SK-N-SH treated with all-trans-retinoic acid at 6 μM for 48 hours (cell line): ENCODE measurements at regions not wholly inside any gene's neighbourhood (a gene's known extent, or its start where the extent isn't known, plus 50 kb on each side); places are given as distances from the start of the nearest gene placed in this dataset.

Experiments
- ATAC-seq: fragments of 200-7000 bp; cut with Tn5 transposase; 3 replicates; pipeline ENCODE4 v1.9.1; 2020; ENCODE audit warnings: mild to moderate bottlenecking, moderate library complexity
- ARNTL ChIP-seq: fragments of 450-650 bp; formaldehyde crosslinking; IDR thresholded peaks from 2 replicates; pipeline ENCODE4 v1.5.0; 2020; ENCODE audit warnings: low read depth, mild to moderate bottlenecking, moderate library complexity, borderline replicate concordance
- CREB5 ChIP-seq: fragments of 250-450 bp; sonication (Bioruptor Pico); IDR thresholded peaks from 2 replicates; pipeline ENCODE4 v1.5.1; 2020; ENCODE audit warnings: low read depth, mild to moderate bottlenecking, moderate library complexity
- CSDC2 ChIP-seq: fragments of 250-450 bp; sonication (Bioruptor Pico); IDR thresholded peaks from 2 replicates; pipeline ENCODE4 v1.5.0; 2020; ENCODE audit warnings: mild to moderate bottlenecking, moderate library complexity
- GLIS3 ChIP-seq: fragments of 250-450 bp; sonication (Bioruptor Pico); IDR thresholded peaks from 2 replicates; pipeline ENCODE4 v1.5.0; 2020; ENCODE audit warnings: mild to moderate bottlenecking, moderate library complexity
- ISL1 ChIP-seq: fragments of 250-450 bp; sonication (Bioruptor Pico); IDR thresholded peaks from 2 replicates; pipeline ENCODE4 v2.1.2; 2022; ENCODE audit warnings: mild to moderate bottlenecking, moderate library complexity
- PATZ1 ChIP-seq: fragments of 250-450 bp; sonication (Bioruptor Pico); IDR thresholded peaks from 2 replicates; pipeline ENCODE4 v1.8.0; 2020; ENCODE audit warnings: mild to moderate bottlenecking, moderate library complexity, borderline replicate concordance
- PPARA ChIP-seq: fragments of 250-450 bp; sonication (Bioruptor Pico); IDR thresholded peaks from 2 replicates; pipeline ENCODE4 v1.5.0; 2020; ENCODE audit warnings: mild to moderate bottlenecking, borderline replicate concordance
- RARB ChIP-seq: fragments of 250-450 bp; sonication (Bioruptor Pico); IDR thresholded peaks from 2 replicates; pipeline ENCODE4 v1.8.0; 2021; ENCODE audit warnings: mild to moderate bottlenecking, moderate library complexity
- SNAI2 ChIP-seq: fragments of 250-450 bp; sonication (Bioruptor Pico); IDR thresholded peaks from 2 replicates; pipeline ENCODE4 v1.5.0; 2020; ENCODE audit warnings: mild to moderate bottlenecking, moderate library complexity
- TCF4 ChIP-seq: fragments of 250-450 bp; sonication (Bioruptor Pico); IDR thresholded peaks from 2 replicates; pipeline ENCODE4 v1.8.0; 2021; ENCODE audit warnings: mild to moderate bottlenecking, moderate library complexity, borderline replicate concordance
- TSHZ2 ChIP-seq: fragments of 250-450 bp; sonication (Bioruptor Pico); IDR thresholded peaks from 2 replicates; pipeline ENCODE4 v1.5.0; 2020; ENCODE audit warnings: mild to moderate bottlenecking, moderate library complexity
- ZC3H10 ChIP-seq: fragments of 250-450 bp; sonication (Bioruptor Pico); IDR thresholded peaks from 2 replicates; pipeline ENCODE4 v1.5.1; 2021; ENCODE audit warnings: mild to moderate bottlenecking, moderate library complexity
- ZFP30 ChIP-seq: fragments of 450-650 bp; formaldehyde crosslinking; IDR thresholded peaks from 2 replicates; pipeline ENCODE4 v1.5.0; 2022; ENCODE audit warnings: mild to moderate bottlenecking, moderate library complexity
- ZNF565 ChIP-seq: fragments of 450-650 bp; formaldehyde crosslinking; conservative IDR thresholded peaks from 2 replicates; pipeline ENCODE4 v1.5.0; 2020; ENCODE audit warnings: low read depth, mild to moderate bottlenecking, moderate library complexity
- ZNF8 ChIP-seq: fragments of 450-650 bp; formaldehyde crosslinking; IDR thresholded peaks from 2 replicates; pipeline ENCODE4 v1.5.0; 2020; ENCODE audit warnings: mild to moderate bottlenecking, moderate library complexity
- TF ChIP-seq, protein P1 (sequence below): fragments of 250-450 bp; sonication (Bioruptor Pico); IDR thresholded peaks from 2 replicates; pipeline ENCODE4 v1.5.1; 2021; ENCODE audit warnings: mild to moderate bottlenecking, moderate library complexity

GRCh38 chr5:159438092-159438491 lies 107.8 kb upstream of the IL12B start (continued):
- no peak for TF ChIP-seq PPARA (CRISPR knock-in tag)
- TF ChIP-seq, all 23 proteins: peak for 0

DNA sequence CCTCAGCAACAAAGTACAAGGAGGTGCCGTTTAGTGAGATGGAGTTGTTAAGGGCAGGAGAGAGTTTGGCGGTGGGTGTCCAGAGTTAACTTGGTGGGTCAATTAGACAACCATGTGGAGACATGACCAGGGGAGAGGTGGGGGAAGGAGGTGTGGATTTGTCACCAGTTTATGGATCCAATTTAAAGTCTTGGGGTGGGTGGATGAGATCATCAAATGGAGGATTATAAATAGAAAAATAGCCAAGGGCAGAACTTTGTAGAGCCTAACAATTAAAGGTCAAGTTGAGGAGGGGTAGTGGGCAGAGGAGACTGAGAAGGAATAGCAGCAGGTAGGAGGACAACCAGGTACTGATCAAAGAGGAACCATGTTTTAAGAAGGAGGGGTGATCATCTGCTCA lies 108.7 kb upstream of the IL12B start:
- no peak for TF ChIP-seq ZFP30 (CRISPR knock-in tag)
- TF ChIP-seq ISL1 (CRISPR knock-in tag) = no peak
- no peak for TF ChIP-seq TSHZ2 (CRISPR knock-in tag)
- no peak for ATAC-seq

DNA sequence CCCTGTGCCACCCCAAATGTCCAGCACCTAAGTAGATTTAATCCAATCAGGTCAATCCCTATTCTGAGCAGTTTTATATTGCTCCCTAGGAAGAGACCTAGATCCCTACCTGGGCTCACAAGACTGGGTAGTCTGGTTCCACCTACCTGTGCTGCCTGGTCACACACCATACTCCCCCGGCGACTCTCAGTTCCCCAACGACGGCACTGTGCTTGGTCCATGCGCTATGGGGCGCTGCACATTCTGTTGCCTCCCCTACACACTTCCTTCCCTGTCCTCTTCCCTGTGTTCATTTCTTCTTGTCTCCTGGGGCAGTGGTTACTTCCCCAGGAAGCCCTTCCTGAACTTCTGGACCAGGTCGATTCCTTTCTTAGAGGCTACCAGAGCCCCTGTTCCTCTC lies 109.9 kb upstream of the IL12B start:
- TF ChIP-seq TCF4 (CRISPR knock-in tag) (no peak), RARB (CRISPR knock-in tag) (no peak), SNAI2 (no peak), ZC3H10 (CRISPR knock-in tag) (no peak)
- TF ChIP-seq, protein P1, sequence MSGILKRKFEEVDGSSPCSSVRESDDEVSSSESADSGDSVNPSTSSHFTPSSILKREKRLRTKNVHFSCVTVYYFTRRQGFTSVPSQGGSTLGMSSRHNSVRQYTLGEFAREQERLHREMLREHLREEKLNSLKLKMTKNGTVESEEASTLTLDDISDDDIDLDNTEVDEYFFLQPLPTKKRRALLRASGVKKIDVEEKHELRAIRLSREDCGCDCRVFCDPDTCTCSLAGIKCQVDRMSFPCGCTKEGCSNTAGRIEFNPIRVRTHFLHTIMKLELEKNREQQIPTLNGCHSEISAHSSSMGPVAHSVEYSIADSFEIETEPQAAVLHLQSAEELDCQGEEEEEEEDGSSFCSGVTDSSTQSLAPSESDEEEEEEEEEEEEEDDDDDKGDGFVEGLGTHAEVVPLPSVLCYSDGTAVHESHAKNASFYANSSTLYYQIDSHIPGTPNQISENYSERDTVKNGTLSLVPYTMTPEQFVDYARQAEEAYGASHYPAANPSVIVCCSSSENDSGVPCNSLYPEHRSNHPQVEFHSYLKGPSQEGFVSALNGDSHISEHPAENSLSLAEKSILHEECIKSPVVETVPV (CRISPR knock-in tag) = no peak
- no peak for ATAC-seq

DNA sequence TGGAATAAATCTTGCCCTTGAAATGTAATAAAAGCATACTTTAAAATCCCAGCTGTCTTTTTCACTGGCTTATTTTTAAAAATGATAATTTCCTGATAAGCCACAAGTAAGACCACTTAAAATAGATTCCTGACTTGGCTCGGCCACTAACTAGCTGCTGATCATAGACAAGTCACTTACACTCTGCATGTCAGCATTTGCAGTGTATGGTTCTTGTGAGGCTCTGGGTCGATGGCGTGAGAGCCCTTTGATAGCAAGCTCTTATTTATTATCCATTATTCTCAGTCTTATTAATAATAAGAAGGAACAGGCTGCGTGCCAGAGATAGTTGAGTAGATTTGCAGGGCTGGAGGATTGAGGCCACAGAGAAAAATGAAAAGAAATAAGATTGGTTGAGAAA lies 110.7 kb upstream of the IL12B start:
- ATAC-seq = no peak
- TF ChIP-seq ZFP30 (CRISPR knock-in tag) = no peak
- TF ChIP-seq, all 23 proteins: peak for 0

DNA sequence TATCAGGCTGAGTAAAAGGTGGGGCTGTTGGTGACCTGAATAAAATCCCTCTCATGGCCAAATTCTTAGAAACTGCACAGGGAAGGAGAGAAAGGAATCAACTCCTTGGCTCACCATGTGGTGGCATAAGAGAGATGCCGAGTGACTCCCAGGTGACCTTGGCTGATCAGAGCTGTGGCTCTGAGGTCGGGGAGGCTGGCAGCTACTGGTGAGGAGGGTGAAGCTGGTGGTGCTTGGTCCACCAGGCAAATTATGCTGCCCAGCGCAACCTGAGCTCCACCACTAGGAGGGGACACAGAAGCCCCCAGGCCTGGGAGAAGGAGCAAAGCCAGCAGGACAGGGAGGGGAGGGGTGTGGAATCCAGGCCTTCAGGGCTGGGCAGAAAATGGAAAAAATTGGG lies 111.2 kb upstream of the IL12B start:
- peak; percentile 74 for ATAC-seq
- TF ChIP-seq ISL1 (CRISPR knock-in tag) = no peak
- no peak for TF ChIP-seq ZNF565 (CRISPR knock-in tag)
- no peak for TF ChIP-seq CSDC2 (CRISPR knock-in tag)
- TF ChIP-seq ARNTL (CRISPR knock-in tag) = no peak
- TF ChIP-seq GLIS3 (CRISPR knock-in tag) = no peak
- no peak for TF ChIP-seq TSHZ2 (CRISPR knock-in tag)
- TF ChIP-seq CREB5 = no peak
- TF ChIP-seq PATZ1 (CRISPR knock-in tag) = no peak
- no peak for TF ChIP-seq ZNF8 (CRISPR knock-in tag)
